Panc1 (cell line): ENCODE measurements at regions not wholly inside any gene's neighbourhood (a gene's known extent, or its start where the extent isn't known, plus 50 kb on each side); places are given as distances from the start of the nearest gene placed in this dataset.

Experiments used
- CTCF ChIP-seq: fragments of 450-650 bp; IDR thresholded peaks from 2 replicates; pipeline ENCODE4 v1.5.1; 2017; ENCODE audit warnings: mild to moderate bottlenecking
- POLR2AphosphoS5 ChIP-seq: IDR thresholded peaks from 2 replicates; pipeline ENCODE4 v1.6.1; 2012; ENCODE audit warnings: mild to moderate bottlenecking, low read depth, low read length, moderate library complexity
- REST ChIP-seq, 2 experiments: IDR thresholded peaks; 2 replicates each; pipeline ENCODE4 v1.6.1; 2011 to 2012; ENCODE audit warnings: low read depth in 2 of 2, control low read depth in 1 of 2, low read length in 1 of 2, mild to moderate bottlenecking in 1 of 2, moderate library complexity in 1 of 2; ENCODE audit not compliant: insufficient read depth in 1 of 2
- SIN3A ChIP-seq: IDR thresholded peaks from 2 replicates; pipeline ENCODE4 v1.6.1; 2012; ENCODE audit warnings: low read depth, mild to moderate bottlenecking, low read length, moderate library complexity, borderline replicate concordance; ENCODE audit not compliant: insufficient read depth
- TCF7L2 ChIP-seq: IDR thresholded peaks from 2 replicates; pipeline ENCODE4 v1.6.1; 2011; ENCODE audit warnings: mild to moderate bottlenecking, low read depth, low read length, inconsistent platforms

- TF ChIP-seq CTCF (no peak), POLR2AphosphoS5 (no peak), REST (IDR thresholded peaks at IDR 0.05; ENCODE audit: insufficient read depth in 1 of 2, low read depth in 2 of 2, low read length in 1 of 2) (no peak), TCF7L2 (no peak), SIN3A (no peak)
These were observed 89.6 kb downstream of the FOXL3 start for GRCh38 chr7:379456-380138.
